Heart right ventricle (tissue), 16 donors: ENCODE measurements at regions not wholly inside any gene's neighbourhood (a gene's known extent, or its start where the extent isn't known, plus 50 kb on each side); places are given as distances from the start of the nearest gene placed in this dataset.
"Not testable (repeated sequence)": the region's sequence is repeated elsewhere in the genome, so short reads cannot be mapped to it uniquely, and the experiment has no call there.

Experiments used
- ATAC-seq, 8 donors: fragments of 200-7000 bp; cut with Tn5 transposase; one replicate each; pipeline ENCODE4 v1.9.1; 2020; ENCODE audit warnings: mild to moderate bottlenecking in 8 of 8, moderate library complexity in 8 of 8, moderate number of reproducible peaks in 1 of 8
- DNase-seq, 2 donors: peaks; one replicate each; pipeline ENCODE4 v3.0.0-alpha.2; 2020
- H3K27ac ChIP-seq, 10 donors: fragments of 200-600 bp; sonication (generic) in 2 of 10; one replicate each; pipeline versions ENCODE4 v1.5.0 to v1.8.0; 2020 to 2022; ENCODE audit warnings: mild to moderate bottlenecking in 3 of 10
- H3K27me3 ChIP-seq, 7 donors: fragments of 200-600 bp; one replicate each; pipeline ENCODE4 v1.8.0; 2021 to 2022; ENCODE audit warnings: mild to moderate bottlenecking in 2 of 7
- H3K36me3 ChIP-seq, 9 donors: fragments of 200-600 bp; sonication (generic) in 1 of 9; one replicate each; pipeline versions ENCODE4 v1.5.0 to v1.8.0; 2020 to 2022; ENCODE audit warnings: mild to moderate bottlenecking in 2 of 9
- H3K4me1 ChIP-seq, 9 donors: fragments of 200-600 bp; sonication (generic) in 1 of 9; one replicate each; pipeline versions ENCODE4 v1.5.0 to v1.8.0; 2020 to 2022; ENCODE audit warnings: mild to moderate bottlenecking in 4 of 9
- H3K4me3 ChIP-seq, 10 donors: fragments of 200-600 bp; sonication (generic) in 2 of 10; one replicate each; pipeline versions ENCODE4 v1.5.0 to v1.8.0; 2020 to 2022; ENCODE audit warnings: mild to moderate bottlenecking in 7 of 10, moderate library complexity in 2 of 10
- H3K9me3 ChIP-seq, 11 donors: fragments of 200-600 bp in 10 of 11; sonication (generic) in 2 of 11; one replicate each; pipeline versions ENCODE4 v1.5.0 to v1.8.0; 2013 to 2022; ENCODE audit warnings: mild to moderate bottlenecking in 2 of 11, control low read depth in 1 of 11, moderate library complexity in 1 of 11
- WGBS, 2 donors: extraction: QIAGEN DNeasy Blood & Tissue Kit; methylation state at CpG; one replicate each; pipeline ENCODE4 v1.1.7; 2013; ENCODE audit warnings: inconsistent platforms in 1 of 2; 5-methylcytosine and 5-hydroxymethylcytosine counted together
- intact Hi-C, 10 donors: fragments of 100-400 bp; cut with DNase I; formaldehyde crosslinking; loops; one replicate each; pipeline versions ENCODE4 v1.11.1 to v1.14.2; 2022
- TF ChIP-seq, protein P1 (sequence below), 9 donors: fragments of 200-600 bp; sonication (generic) in 2 of 9; IDR thresholded peaks; one replicate each; pipeline versions ENCODE4 v1.5.0 to v1.8.0; 2021 to 2022; ENCODE audit warnings: antibody characterized with exemption in 9 of 9, mild to moderate bottlenecking in 5 of 9, moderate library complexity in 1 of 9
- donor health status: Arrhythmogenic right ventricular cardiomyopathy.
- donor health status: ischemic (EF 13 %, LVEDD 7.1; RV severe dilation, severe dysfunction).
- donor health status: healthy with polysubstance abuse.
- donor health status: DM: no; HTN: yes; CAD: no.
- donor health status: DM: no; HTN: no; CAD: no.
- donor health status: ischemic (EF 25% LVEDD 6.9; RV normal size, moderate dysfunction).
- donor health status: ischemic (EF 25% LVEDD 5.7; RV mildly dilated, moderate dysfunction).
- donor health status: healthy.
- donor health status: DM: yes; HTN: yes; CAD: no.
- donor health status: Ischemic cardiomyopathy.
- donor health status: ischemic (EF 35%, LVEDD 5.7; RV mildly dilated, moderate dysfunction).
- donor health status: nonischemic (EF 11% LVEDD 7.7; RV severe dilation, severe dysfunction).
- donor health status: DM: yes; HTN: yes; CAD: no.
- donor health status: PGD.
- donor health status: ischemic (EF 29% LVEDD 5.4; RV normal size, mild dysfunction).
- donor health status: nonischemic (EF 23%, LVEDD 6.1; RV moderate dilation, normal function).

DNA sequence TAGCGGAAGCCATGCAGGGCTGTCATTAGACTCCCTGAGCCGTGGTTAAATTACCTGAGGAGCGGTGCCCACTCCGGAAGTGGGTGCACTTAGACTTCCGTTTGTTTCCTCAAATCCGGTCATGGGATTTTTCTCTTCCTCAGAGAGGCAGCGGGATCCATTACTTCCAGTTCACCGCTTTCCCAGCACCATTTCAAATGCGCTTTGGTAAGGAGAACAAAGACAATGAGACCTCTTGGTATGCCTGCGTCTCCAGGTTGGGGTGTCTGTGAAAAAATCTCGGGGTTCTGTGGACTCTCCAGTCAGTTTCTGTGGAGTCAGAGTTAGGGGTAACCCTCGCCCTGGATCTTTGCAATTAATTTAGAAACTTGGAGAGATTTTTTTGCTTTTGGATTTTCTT, 132.3 kb upstream of the PTPRG start:
- intact Hi-C loops, result no loop called here
- Histone ChIP-seq H3K36me3 (no peaks in the 10 kb centered on the region), H3K4me1 (no peaks in the 10 kb centered on the region), H3K27ac (no peak overlapping the region), H3K9me3 (no peaks in the 10 kb centered on the region), H3K4me3 (no peak overlapping the region), H3K27me3 (no peaks in the 10 kb centered on the region)
- TF ChIP-seq, protein P1, sequence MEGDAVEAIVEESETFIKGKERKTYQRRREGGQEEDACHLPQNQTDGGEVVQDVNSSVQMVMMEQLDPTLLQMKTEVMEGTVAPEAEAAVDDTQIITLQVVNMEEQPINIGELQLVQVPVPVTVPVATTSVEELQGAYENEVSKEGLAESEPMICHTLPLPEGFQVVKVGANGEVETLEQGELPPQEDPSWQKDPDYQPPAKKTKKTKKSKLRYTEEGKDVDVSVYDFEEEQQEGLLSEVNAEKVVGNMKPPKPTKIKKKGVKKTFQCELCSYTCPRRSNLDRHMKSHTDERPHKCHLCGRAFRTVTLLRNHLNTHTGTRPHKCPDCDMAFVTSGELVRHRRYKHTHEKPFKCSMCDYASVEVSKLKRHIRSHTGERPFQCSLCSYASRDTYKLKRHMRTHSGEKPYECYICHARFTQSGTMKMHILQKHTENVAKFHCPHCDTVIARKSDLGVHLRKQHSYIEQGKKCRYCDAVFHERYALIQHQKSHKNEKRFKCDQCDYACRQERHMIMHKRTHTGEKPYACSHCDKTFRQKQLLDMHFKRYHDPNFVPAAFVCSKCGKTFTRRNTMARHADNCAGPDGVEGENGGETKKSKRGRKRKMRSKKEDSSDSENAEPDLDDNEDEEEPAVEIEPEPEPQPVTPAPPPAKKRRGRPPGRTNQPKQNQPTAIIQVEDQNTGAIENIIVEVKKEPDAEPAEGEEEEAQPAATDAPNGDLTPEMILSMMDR (IDR thresholded peaks at IDR 0.05), result no peak
- 88 to 93% methylated on average over 12 of the region's 12 CpGs for WGBS, 2 donors
- no peak for DNase-seq
- no peak for ATAC-seq

DNA sequence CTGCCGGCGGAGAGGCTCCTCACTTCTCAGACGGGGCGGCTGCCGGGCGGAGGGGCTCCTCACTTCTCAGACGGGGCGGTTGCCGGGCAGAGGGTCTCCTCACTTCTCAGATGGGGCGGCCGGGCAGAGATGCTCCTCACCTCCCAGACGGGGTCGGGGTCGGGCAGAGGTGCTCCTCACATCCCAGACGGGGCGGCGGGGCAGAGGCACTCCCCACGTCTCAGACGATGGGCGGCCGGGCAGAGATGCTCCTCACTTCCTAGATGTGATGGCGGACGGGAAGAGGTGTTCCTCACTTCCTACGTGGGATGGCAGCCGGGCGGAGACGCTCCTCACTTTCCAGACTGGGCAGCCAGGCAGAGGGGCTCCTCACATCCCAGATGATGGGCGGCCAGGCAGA, 126.5 kb upstream of the PTPRG start:
- H3K9me3 ChIP-seq, H3K36me3 ChIP-seq, intact Hi-C loops, H3K27me3 ChIP-seq, H3K4me3 ChIP-seq, ATAC-seq, DNase-seq, H3K27ac ChIP-seq: not testable (repeated sequence)
- H3K4me1 ChIP-seq, result peaks cover 0 to 12% (median 0%) of the 10 kb centered on the region in 9 donors
- 97% methylated on average over 16 to 17 of the region's 28 CpGs for WGBS, 2 donors

DNA sequence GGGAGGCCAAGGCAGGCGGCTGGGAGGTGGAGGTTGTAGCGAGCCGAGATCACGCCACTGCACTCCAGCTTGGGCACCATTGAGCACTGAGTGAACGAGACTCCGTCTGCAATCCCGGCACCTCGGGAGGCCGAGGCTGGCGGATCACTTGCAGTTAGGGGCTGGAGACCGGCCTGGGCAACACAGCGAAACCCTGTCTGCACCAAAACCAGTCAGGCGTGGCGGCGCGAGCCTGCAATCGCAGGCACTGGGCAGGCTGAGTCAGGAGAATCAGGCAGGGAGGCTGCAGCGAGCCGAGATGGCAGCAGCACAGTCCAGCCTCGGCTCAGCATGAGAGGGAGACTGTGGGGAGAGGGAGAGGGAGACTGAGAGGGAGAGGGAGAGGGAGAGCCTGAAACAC, 126.0 kb upstream of the PTPRG start:
- 98 to 99% methylated on average over 13 to 20 of the region's 20 CpGs for WGBS, 2 donors

DNA sequence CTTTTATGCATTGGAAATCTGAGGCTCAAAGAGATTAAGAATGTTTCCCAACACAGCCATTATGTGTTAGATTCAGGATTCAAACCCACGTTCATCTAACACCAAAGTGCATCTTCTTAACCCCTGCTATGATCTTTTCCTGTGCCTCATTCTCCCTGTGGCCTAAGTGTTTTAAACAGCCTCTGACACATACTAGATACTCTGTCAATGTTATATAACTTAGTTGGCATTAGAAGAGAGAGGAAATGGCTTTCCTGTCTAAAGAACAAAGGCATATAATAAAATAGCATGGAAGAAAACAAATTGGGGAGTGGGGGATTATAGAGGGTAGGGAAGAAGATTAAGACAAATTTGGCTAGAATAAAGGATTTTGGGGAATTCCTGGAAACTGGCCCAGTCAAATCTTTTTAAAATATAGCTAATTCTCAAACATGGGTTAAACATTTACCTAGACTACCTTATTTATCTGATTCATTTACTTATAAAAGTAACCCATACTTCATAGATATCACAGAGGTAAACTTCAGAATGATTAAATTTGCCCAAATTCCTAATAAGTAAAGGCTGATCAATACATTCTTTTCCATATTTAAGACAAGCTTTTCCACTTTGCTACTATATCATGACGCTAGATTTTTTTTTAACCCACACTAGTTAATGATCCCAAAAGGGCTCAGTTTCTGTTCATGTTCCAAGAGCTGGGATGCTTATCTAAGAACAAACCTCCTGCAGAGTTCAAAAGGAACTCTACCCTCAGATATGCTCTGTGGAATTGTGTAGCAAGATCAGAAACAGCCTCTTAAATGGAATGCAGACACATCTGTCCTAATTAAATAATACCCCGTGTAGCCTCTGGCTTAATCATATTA, 122.9 kb upstream of the PTPRG start:
- ATAC-seq, result no peak
- intact Hi-C loops, result no loop called here

More for the DNA sequence above, 126.0 kb upstream of the PTPRG start:
- H3K27ac ChIP-seq, H3K4me3 ChIP-seq, H3K27me3 ChIP-seq, H3K36me3 ChIP-seq, ATAC-seq, intact Hi-C loops, H3K9me3 ChIP-seq, DNase-seq: not testable (repeated sequence)
- H3K4me1 ChIP-seq, result peaks cover 0 to 12% (median 0%) of the 10 kb centered on the region in 9 donors

DNA sequence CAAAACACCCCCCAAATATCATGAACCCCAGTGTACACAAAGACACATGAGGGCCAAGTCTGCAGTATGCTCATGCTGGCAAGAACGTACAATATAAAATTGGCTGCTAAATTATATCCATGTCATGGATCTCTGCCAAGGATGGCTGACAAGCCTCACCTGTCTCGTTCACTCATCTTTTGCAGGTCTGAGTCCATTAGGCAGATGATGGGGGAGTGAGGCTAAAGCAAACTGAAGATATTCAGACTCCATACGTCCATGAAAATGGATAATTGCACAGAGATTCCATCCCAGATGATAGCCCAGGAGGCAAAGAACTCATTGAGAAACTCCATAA, 122.3 kb upstream of the PTPRG start:
- Histone ChIP-seq H3K27me3 (no peaks in the 10 kb centered on the region), H3K27ac (no peak overlapping the region), H3K4me1 (peaks cover 0 to 16% (median 0%) of the 10 kb centered on the region in 9 donors), H3K4me3 (no peak overlapping the region), H3K9me3 (no peaks in the 10 kb centered on the region), H3K36me3 (no peaks in the 10 kb centered on the region)
- TF ChIP-seq, protein P1 (IDR thresholded peaks at IDR 0.05), result no peak
- 61 to 68% methylated on average over 3 of the region's 3 CpGs for WGBS, 2 donors
- DNase-seq (no peak), ATAC-seq (no peak)
- intact Hi-C loops, result no loop called here

More for the DNA sequence above, 122.9 kb upstream of the PTPRG start:
- Histone ChIP-seq H3K9me3 (no peaks in the 10 kb centered on the region), H3K36me3 (no peaks in the 10 kb centered on the region), H3K4me3 (no peak overlapping the region), H3K4me1 (peaks cover 0 to 12% (median 0%) of the 10 kb centered on the region in 9 donors), H3K27ac (no peak overlapping the region), H3K27me3 (no peaks in the 10 kb centered on the region)
- DNase-seq, result no peak
- TF ChIP-seq, protein P1 (IDR thresholded peaks at IDR 0.05), result no peak
- 32 to 35% methylated on average over 3 of the region's 3 CpGs for WGBS, 2 donors
